22Rv1 (cell line): ENCODE measurements at regions not wholly inside any gene's neighbourhood (a gene's known extent, or its start where the extent isn't known, plus 50 kb on each side); places are given as distances from the start of the nearest gene placed in this dataset.

Experiments used
- ZFX ChIP-seq: fragments of 450-650 bp; IDR thresholded peaks from 2 replicates; pipeline ENCODE4 v1.6.1; 2017; ENCODE audit warnings: antibody characterized with exemption, borderline replicate concordance
- TF ChIP-seq, protein P1 (sequence below): fragments of 450-650 bp; IDR thresholded peaks from 2 replicates; pipeline ENCODE4 v1.5.1; 2017; ENCODE audit warnings: mild to moderate bottlenecking

DNA sequence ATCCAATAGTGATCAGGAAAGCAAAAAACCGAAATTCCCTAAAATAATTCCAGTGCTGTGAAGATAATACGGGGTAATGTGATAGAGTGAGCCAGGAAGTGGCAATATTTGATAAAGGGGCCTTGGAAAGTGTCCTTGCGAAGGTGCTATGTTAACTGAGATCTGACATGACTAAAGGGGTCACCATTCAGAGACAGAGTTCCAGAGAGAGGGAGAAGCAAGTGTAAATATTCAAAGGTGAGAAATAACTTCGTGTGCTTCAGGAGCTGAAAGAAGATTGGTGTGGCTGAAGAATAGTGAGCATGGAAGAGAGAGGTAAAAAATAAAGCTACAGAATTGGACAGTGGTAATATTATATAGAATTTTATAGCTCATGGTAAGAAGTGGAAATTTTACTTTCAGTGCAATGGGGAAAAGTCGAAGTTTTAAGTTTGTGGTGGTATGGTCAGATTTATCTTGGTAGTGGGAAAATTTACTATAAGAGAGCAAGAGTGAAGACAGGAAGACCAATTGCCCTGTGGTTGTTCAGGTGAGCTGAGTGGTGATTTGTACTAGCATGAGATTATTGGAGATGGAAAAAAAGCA is 164.5 kb downstream of the JRKL start:
- TF ChIP-seq ZFX, result no peak
- TF ChIP-seq, protein P1, sequence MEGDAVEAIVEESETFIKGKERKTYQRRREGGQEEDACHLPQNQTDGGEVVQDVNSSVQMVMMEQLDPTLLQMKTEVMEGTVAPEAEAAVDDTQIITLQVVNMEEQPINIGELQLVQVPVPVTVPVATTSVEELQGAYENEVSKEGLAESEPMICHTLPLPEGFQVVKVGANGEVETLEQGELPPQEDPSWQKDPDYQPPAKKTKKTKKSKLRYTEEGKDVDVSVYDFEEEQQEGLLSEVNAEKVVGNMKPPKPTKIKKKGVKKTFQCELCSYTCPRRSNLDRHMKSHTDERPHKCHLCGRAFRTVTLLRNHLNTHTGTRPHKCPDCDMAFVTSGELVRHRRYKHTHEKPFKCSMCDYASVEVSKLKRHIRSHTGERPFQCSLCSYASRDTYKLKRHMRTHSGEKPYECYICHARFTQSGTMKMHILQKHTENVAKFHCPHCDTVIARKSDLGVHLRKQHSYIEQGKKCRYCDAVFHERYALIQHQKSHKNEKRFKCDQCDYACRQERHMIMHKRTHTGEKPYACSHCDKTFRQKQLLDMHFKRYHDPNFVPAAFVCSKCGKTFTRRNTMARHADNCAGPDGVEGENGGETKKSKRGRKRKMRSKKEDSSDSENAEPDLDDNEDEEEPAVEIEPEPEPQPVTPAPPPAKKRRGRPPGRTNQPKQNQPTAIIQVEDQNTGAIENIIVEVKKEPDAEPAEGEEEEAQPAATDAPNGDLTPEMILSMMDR, result no peak
